ENCODE measurements at regions not wholly inside any gene's neighbourhood (a gene's known extent, or its start where the extent isn't known, plus 50 kb on each side); places are given as distances from the start of the nearest gene placed in this dataset.
"Not testable (repeated sequence)": the region's sequence is repeated elsewhere in the genome, so short reads cannot be mapped to it uniquely, and the experiment has no call there.

GRCh38 chr4:73335679-73336078 is 68.4 kb upstream of the ALB start:
- no peak overlapping the region for H3K4ac ChIP-seq (ENCODE audit: low read depth, low read length)
- no peak overlapping the region for H2BK12ac ChIP-seq (ENCODE audit: insufficient read length, low read depth, low read length)
- TF ChIP-seq CTCF (conservative IDR thresholded peaks at IDR 0.05): no peak
- no peak overlapping the region for H2BK20ac ChIP-seq (ENCODE audit: low read depth, low read length, poor library complexity, severe bottlenecking)
- H2BK5ac ChIP-seq (ENCODE audit: insufficient read length, low read length): no peak overlapping the region
- no peak overlapping the region for H2AFZ ChIP-seq (ENCODE audit: low read length)
- Mint-ChIP-seq H3K27me3 (ENCODE audit: low read depth) (no peaks in the 10 kb centered on the region), H3K36me3 (ENCODE audit: insufficient read depth in 1 of 3, low read depth in 3 of 3) (peaks cover 4 to 9% (median 7%) of the 10 kb centered on the region in 3 experiments), H3K4me1 (peaks cover 0 to 6% of the 10 kb centered on the region in 2 experiments; a peak in 1 of 4 replicates), H3K9me3 (peaks cover 12 to 13% of the 10 kb centered on the region in 2 experiments; a peak in 4 of 5 replicates), H3K4me3 (no peak overlapping the region), H3K27ac (no peak overlapping the region)
- no peak for DNase-seq
- no peaks in the 10 kb centered on the region for H3K27me3 ChIP-seq (ENCODE audit: insufficient read depth, low read length)
- H3K23me2 ChIP-seq (ENCODE audit: insufficient read length, low read depth, low read length, poor library complexity, severe bottlenecking): no peaks in the 10 kb centered on the region
- H3K18ac ChIP-seq (ENCODE audit: insufficient read length, low read depth, low read length): no peak overlapping the region
- no peaks in the 10 kb centered on the region for H4K20me1 ChIP-seq (ENCODE audit: control insufficient read depth, insufficient read depth, insufficient read length)
- H2BK120ac ChIP-seq (ENCODE audit: low read depth, low read length, poor library complexity, severe bottlenecking): no peak overlapping the region
- no peaks in the 10 kb centered on the region for H3K9me3 ChIP-seq (ENCODE audit: control insufficient read depth, low read depth, low read length)
- H3K27ac ChIP-seq (ENCODE audit: insufficient read length, low read depth, low read length): no peak overlapping the region
- H4K91ac ChIP-seq (ENCODE audit: insufficient read length, low read depth, low read length): no peak overlapping the region
- H3K4me2 ChIP-seq (ENCODE audit: insufficient read depth, insufficient read length, low read length): no peak overlapping the region
- H3K23ac ChIP-seq (ENCODE audit: insufficient read length, low read depth, low read length): no peak overlapping the region
- H3K79me1 ChIP-seq (ENCODE audit: insufficient read depth, low read depth, low read length, poor library complexity, severe bottlenecking): no peaks in the 10 kb centered on the region
- no peak overlapping the region for H2AK5ac ChIP-seq (ENCODE audit: insufficient read length, low read length)
- H3T11ph ChIP-seq (ENCODE audit: low read length): no peak overlapping the region
- H3K4me1 ChIP-seq (ENCODE audit: insufficient read depth, low read length): no peaks in the 10 kb centered on the region; the same call in 1 of the 2 replicates
- H3K56ac ChIP-seq (ENCODE audit: insufficient read length, low read depth, low read length): no peak overlapping the region
- no peak overlapping the region for H3K14ac ChIP-seq (ENCODE audit: insufficient read depth, low read length)
- H3K79me2 ChIP-seq (ENCODE audit: insufficient read depth, low read length): no peaks in the 10 kb centered on the region
- H4K5ac ChIP-seq (ENCODE audit: insufficient read length, low read depth, low read length): no peak overlapping the region
- H3K9ac ChIP-seq (ENCODE audit: extremely low read depth, insufficient read length, low read length): no peak overlapping the region
- no CpG with 5 or more reads among the region's 3 CpGs for WGBS (ENCODE audit: extremely low coverage, insufficient read length, low lambda C conversion rate)
- H2BK15ac ChIP-seq (ENCODE audit: low read depth, low read length): no peak overlapping the region
- no peak overlapping the region for H4K8ac ChIP-seq (replicated peaks; ENCODE audit: insufficient read length, low read depth, low read length)

GRCh38 chr4:73332012-73332411 is 72.1 kb upstream of the ALB start:
- H3K79me2 ChIP-seq (ENCODE audit: insufficient read depth, low read length); H4K20me1 ChIP-seq (ENCODE audit: control insufficient read depth, insufficient read depth, insufficient read length); H3K56ac ChIP-seq (ENCODE audit: insufficient read length, low read depth, low read length); H3K4me1 Mint-ChIP-seq; H3K27ac Mint-ChIP-seq; H3K14ac ChIP-seq (ENCODE audit: insufficient read depth, low read length); H3T11ph ChIP-seq (ENCODE audit: low read length); H3K9me3 Mint-ChIP-seq; H3K27me3 Mint-ChIP-seq (ENCODE audit: low read depth); H3K4me1 ChIP-seq (ENCODE audit: insufficient read depth, low read length); H3K27ac ChIP-seq (ENCODE audit: insufficient read length, low read depth, low read length); H2BK5ac ChIP-seq (ENCODE audit: insufficient read length, low read length); H3K27me3 ChIP-seq (ENCODE audit: insufficient read depth, low read length); H3K4me2 ChIP-seq (ENCODE audit: insufficient read depth, insufficient read length, low read length); H3K23me2 ChIP-seq (ENCODE audit: insufficient read length, low read depth, low read length, poor library complexity, severe bottlenecking); H3K79me1 ChIP-seq (ENCODE audit: insufficient read depth, low read depth, low read length, poor library complexity, severe bottlenecking); H3K4ac ChIP-seq (ENCODE audit: low read depth, low read length); H2AFZ ChIP-seq (ENCODE audit: low read length); H2BK15ac ChIP-seq (ENCODE audit: low read depth, low read length); H2AK5ac ChIP-seq (ENCODE audit: insufficient read length, low read length); H3K36me3 Mint-ChIP-seq (ENCODE audit: insufficient read depth in 1 of 3, low read depth in 3 of 3); H2BK12ac ChIP-seq (ENCODE audit: insufficient read length, low read depth, low read length); H2BK120ac ChIP-seq (ENCODE audit: low read depth, low read length, poor library complexity, severe bottlenecking); H3K9ac ChIP-seq (ENCODE audit: extremely low read depth, insufficient read length, low read length); H3K23ac ChIP-seq (ENCODE audit: insufficient read length, low read depth, low read length); H3K9me3 ChIP-seq (ENCODE audit: control insufficient read depth, low read depth, low read length); H2BK20ac ChIP-seq (ENCODE audit: low read depth, low read length, poor library complexity, severe bottlenecking); H4K5ac ChIP-seq (ENCODE audit: insufficient read length, low read depth, low read length); H3K18ac ChIP-seq (ENCODE audit: insufficient read length, low read depth, low read length); H4K91ac ChIP-seq (ENCODE audit: insufficient read length, low read depth, low read length); DNase-seq; H3K4me3 Mint-ChIP-seq; H4K8ac ChIP-seq (replicated peaks; ENCODE audit: insufficient read length, low read depth, low read length): not testable (repeated sequence)
- no CpG with 5 or more reads among the region's 2 CpGs for WGBS (ENCODE audit: extremely low coverage, insufficient read length, low lambda C conversion rate)
